GM23338 (cell line): ENCODE measurements at regions not wholly inside any gene's neighbourhood (a gene's known extent, or its start where the extent isn't known, plus 50 kb on each side); places are given as distances from the start of the nearest gene placed in this dataset.

Experiments used
- ATAC-seq: fragments of 200-7000 bp; cut with Tn5 transposase; 3 replicates; pipeline ENCODE4 v1.9.1; 2020
- DNase-seq: peaks from one replicate; pipeline ENCODE4 v3.0.0-alpha.2; 2015; ENCODE audit warnings: low spot score
- H2AFZ ChIP-seq: fragments of 200-600 bp; sonication (generic); 2 replicates; pipeline ENCODE4 v1.8.0; 2016; ENCODE audit warnings: antibody characterized with exemption, mild to moderate bottlenecking, moderate library complexity
- H3F3A ChIP-seq: fragments of 200-600 bp; sonication (generic); replicated peaks from 2 replicates; pipeline ENCODE4 v1.8.0; 2017; ENCODE audit warnings: antibody characterized with exemption, mixed run types, low read depth
- H3K27ac ChIP-seq: fragments of 200-600 bp; sonication (generic); 2 replicates; pipeline ENCODE4 v1.6.1; 2016; ENCODE audit warnings: low read depth
- H3K27me3 ChIP-seq: fragments of 200-600 bp; sonication (generic); 2 replicates; pipeline ENCODE4 v1.8.0; 2016; ENCODE audit warnings: mild to moderate bottlenecking, mixed run types, moderate library complexity; ENCODE audit not compliant: insufficient read depth
- H3K36me3 ChIP-seq: fragments of 200-600 bp; sonication (generic); 2 replicates; pipeline ENCODE4 v1.8.0; 2016; ENCODE audit warnings: mild to moderate bottlenecking; ENCODE audit not compliant: insufficient read depth
- H3K4me1 ChIP-seq: fragments of 200-600 bp; sonication (generic); 2 replicates; pipeline ENCODE4 v1.8.0; 2016; ENCODE audit warnings: mild to moderate bottlenecking, moderate library complexity; ENCODE audit not compliant: insufficient read depth
- H3K4me2 ChIP-seq: fragments of 200-600 bp; sonication (generic); 2 replicates; pipeline ENCODE4 v1.7.1; 2017; ENCODE audit warnings: mixed run types
- H3K4me3 ChIP-seq: fragments of 200-600 bp; sonication (generic); 2 replicates; pipeline ENCODE4 v1.6.1; 2016; ENCODE audit warnings: mixed run types
- H3K79me2 ChIP-seq: fragments of 200-600 bp; sonication (generic); replicated peaks from 2 replicates; pipeline ENCODE4 v1.8.0; 2017; ENCODE audit warnings: mild to moderate bottlenecking; ENCODE audit not compliant: insufficient read depth
- H3K9me2 ChIP-seq: fragments of 200-600 bp; sonication (generic); 2 replicates; pipeline ENCODE4 v1.8.0; 2017; ENCODE audit not compliant: insufficient read depth
- H4K20me1 ChIP-seq: fragments of 200-600 bp; sonication (generic); replicated peaks from 2 replicates; pipeline ENCODE4 v1.8.0; 2017; ENCODE audit warnings: mild to moderate bottlenecking; ENCODE audit not compliant: insufficient read depth
- H3K27ac Mint-ChIP-seq: 2 replicates; pipeline ENCODE4 v1.8.0; 2020; ENCODE audit warnings: inconsistent platforms, mild to moderate bottlenecking, moderate library complexity, mixed read lengths
- H3K27me3 Mint-ChIP-seq: 3 replicates; pipeline ENCODE4 v1.8.0; 2022; ENCODE audit warnings: low read depth, mild to moderate bottlenecking, moderate library complexity, mixed read lengths, inconsistent platforms; ENCODE audit not compliant: insufficient read depth, poor library complexity
- H3K36me3 Mint-ChIP-seq: 3 replicates; pipeline ENCODE4 v1.8.0; 2021; ENCODE audit warnings: low read depth, mild to moderate bottlenecking, inconsistent platforms, moderate library complexity, mixed read lengths
- H3K4me1 Mint-ChIP-seq: 3 replicates; pipeline ENCODE4 v1.8.0; 2020; ENCODE audit warnings: mild to moderate bottlenecking, inconsistent platforms, mixed read lengths
- H3K4me3 Mint-ChIP-seq: 3 replicates; pipeline ENCODE4 v1.8.0; 2021; ENCODE audit warnings: moderate library complexity, mild to moderate bottlenecking, inconsistent platforms, mixed read lengths
- H3K9me3 Mint-ChIP-seq: 3 replicates; pipeline ENCODE4 v1.8.0; 2020; ENCODE audit warnings: moderate library complexity, mild to moderate bottlenecking, inconsistent platforms, mixed read lengths
- CREB1 ChIP-seq: fragments of 250-450 bp; sonication (Bioruptor Pico); IDR thresholded peaks from 2 replicates; pipeline ENCODE4 v1.5.0; 2020; ENCODE audit warnings: low read depth, mild to moderate bottlenecking, moderate library complexity
- EZH2 ChIP-seq: fragments of 200-600 bp; sonication (generic); IDR thresholded peaks from one replicate; pipeline ENCODE4 v1.8.0; 2017; ENCODE audit warnings: antibody characterized with exemption, mild to moderate bottlenecking, low read depth; ENCODE audit not compliant: unreplicated experiment
- EZH2phosphoT487 ChIP-seq: fragments of 200-600 bp; sonication (generic); IDR thresholded peaks from one replicate; pipeline ENCODE4 v1.8.1; 2018; ENCODE audit warnings: antibody characterized with exemption; ENCODE audit not compliant: unreplicated experiment
- JUNB ChIP-seq: IDR thresholded peaks from one replicate; pipeline ENCODE4 v1.6.1; 2016; ENCODE audit warnings: antibody characterized with exemption; ENCODE audit not compliant: unreplicated experiment
- NANOG ChIP-seq: IDR thresholded peaks from 2 replicates; pipeline ENCODE4 v1.6.1; 2016; ENCODE audit warnings: antibody characterized with exemption, borderline replicate concordance
- POLR2AphosphoS5 ChIP-seq: IDR thresholded peaks from 2 replicates; pipeline ENCODE4 v1.6.1; 2016; ENCODE audit warnings: antibody characterized with exemption, low read depth
- STAT1 ChIP-seq: IDR thresholded peaks from one replicate; pipeline ENCODE4 v1.6.1; 2016; ENCODE audit warnings: antibody characterized with exemption; ENCODE audit not compliant: unreplicated experiment
- ZNF114 ChIP-seq: fragments of 250-450 bp; sonication (Bioruptor Pico); IDR thresholded peaks from 2 replicates; pipeline ENCODE4 v1.5.0; 2020; ENCODE audit warnings: mild to moderate bottlenecking, moderate library complexity
- ZNF331 ChIP-seq: fragments of 250-450 bp; sonication (Bioruptor Pico); IDR thresholded peaks from 2 replicates; pipeline ENCODE4 v1.5.0; 2020; ENCODE audit warnings: low read depth, mild to moderate bottlenecking, moderate library complexity
- TF ChIP-seq, protein P1 (sequence below), 2 experiments: fragments of 200-600 bp in 1 of 2; sonication (generic) in 1 of 2; conservative IDR thresholded peaks; 2 replicates each; pipeline versions ENCODE4 v1.5.1 to v1.6.1; 2016 to 2017; ENCODE audit warnings: antibody characterized with exemption in 2 of 2, low read depth in 2 of 2, mild to moderate bottlenecking in 2 of 2, moderate library complexity in 1 of 2
- TF ChIP-seq, protein P2 (sequence below): IDR thresholded peaks from one replicate; pipeline ENCODE4 v1.6.1; 2018; ENCODE audit warnings: antibody characterized with exemption; ENCODE audit not compliant: unreplicated experiment
- TF ChIP-seq, protein P3 (sequence below): IDR thresholded peaks from 2 replicates; pipeline ENCODE4 v1.6.1; 2016; ENCODE audit warnings: antibody characterized with exemption
- TF ChIP-seq, protein P4 (sequence below): fragments of 250-450 bp; sonication (Bioruptor Pico); IDR thresholded peaks from 2 replicates; pipeline ENCODE4 v1.5.0; 2020; ENCODE audit warnings: mild to moderate bottlenecking, moderate library complexity

DNA sequence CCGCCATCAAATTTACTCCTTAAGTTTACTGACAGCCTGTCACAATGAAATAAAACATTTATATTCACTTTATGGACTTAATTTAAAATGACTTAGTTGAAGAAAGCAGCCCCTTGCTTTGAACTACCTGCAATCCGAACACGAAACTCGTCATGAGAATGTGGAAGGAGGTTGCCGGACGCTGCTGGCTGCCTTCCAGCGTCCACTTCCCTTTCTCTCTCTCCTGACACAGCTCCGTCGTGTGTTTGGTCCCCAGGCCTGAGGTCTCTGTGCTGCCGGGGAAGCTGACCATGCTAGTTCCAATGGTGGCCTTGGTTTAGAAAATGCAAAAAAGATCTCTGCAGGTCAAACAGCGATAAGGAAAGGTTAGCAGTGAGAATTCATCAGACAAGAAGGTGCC lies 519.7 kb downstream of the CDH26 start:
- Histone ChIP-seq H3K4me2 (no peak overlapping the region), H3K9me2 (no peaks in the 10 kb centered on the region), H4K20me1 (no peaks in the 10 kb centered on the region), H3K4me3 (no peak overlapping the region), H2AFZ (no peak overlapping the region), H3K27ac (no peak overlapping the region), H3K36me3 (no peaks in the 10 kb centered on the region; the same call in 1 of the 2 replicates), H3K79me2 (no peaks in the 10 kb centered on the region), H3K4me1 (peaks cover 4% of the 10 kb centered on the region; the same call in 1 of the 2 replicates), H3K27me3 (no peaks in the 10 kb centered on the region), H3F3A (no peaks in the 10 kb centered on the region)
- Mint-ChIP-seq H3K9me3 (peaks cover 2% of the 10 kb centered on the region; the same call in 1 of the 3 replicates), H3K4me1 (peaks cover 41% of the 10 kb centered on the region), H3K4me3 (no peak overlapping the region), H3K27ac (no peak overlapping the region), H3K27me3 (peaks cover 21% of the 10 kb centered on the region), H3K36me3 (no peaks in the 10 kb centered on the region)
- TF ChIP-seq EZH2 (no peak), CREB1 (CRISPR knock-in tag) (no peak), STAT1 (no peak), NANOG (no peak), ZNF331 (CRISPR knock-in tag) (no peak), POLR2AphosphoS5 (no peak), EZH2phosphoT487 (no peak), JUNB (no peak), ZNF114 (CRISPR knock-in tag) (no peak)
- TF ChIP-seq, protein P1, sequence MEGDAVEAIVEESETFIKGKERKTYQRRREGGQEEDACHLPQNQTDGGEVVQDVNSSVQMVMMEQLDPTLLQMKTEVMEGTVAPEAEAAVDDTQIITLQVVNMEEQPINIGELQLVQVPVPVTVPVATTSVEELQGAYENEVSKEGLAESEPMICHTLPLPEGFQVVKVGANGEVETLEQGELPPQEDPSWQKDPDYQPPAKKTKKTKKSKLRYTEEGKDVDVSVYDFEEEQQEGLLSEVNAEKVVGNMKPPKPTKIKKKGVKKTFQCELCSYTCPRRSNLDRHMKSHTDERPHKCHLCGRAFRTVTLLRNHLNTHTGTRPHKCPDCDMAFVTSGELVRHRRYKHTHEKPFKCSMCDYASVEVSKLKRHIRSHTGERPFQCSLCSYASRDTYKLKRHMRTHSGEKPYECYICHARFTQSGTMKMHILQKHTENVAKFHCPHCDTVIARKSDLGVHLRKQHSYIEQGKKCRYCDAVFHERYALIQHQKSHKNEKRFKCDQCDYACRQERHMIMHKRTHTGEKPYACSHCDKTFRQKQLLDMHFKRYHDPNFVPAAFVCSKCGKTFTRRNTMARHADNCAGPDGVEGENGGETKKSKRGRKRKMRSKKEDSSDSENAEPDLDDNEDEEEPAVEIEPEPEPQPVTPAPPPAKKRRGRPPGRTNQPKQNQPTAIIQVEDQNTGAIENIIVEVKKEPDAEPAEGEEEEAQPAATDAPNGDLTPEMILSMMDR (conservative IDR thresholded peaks at IDR 0.05; ENCODE audit: low read depth in 2 of 2) = no peak
- TF ChIP-seq, protein P2, sequence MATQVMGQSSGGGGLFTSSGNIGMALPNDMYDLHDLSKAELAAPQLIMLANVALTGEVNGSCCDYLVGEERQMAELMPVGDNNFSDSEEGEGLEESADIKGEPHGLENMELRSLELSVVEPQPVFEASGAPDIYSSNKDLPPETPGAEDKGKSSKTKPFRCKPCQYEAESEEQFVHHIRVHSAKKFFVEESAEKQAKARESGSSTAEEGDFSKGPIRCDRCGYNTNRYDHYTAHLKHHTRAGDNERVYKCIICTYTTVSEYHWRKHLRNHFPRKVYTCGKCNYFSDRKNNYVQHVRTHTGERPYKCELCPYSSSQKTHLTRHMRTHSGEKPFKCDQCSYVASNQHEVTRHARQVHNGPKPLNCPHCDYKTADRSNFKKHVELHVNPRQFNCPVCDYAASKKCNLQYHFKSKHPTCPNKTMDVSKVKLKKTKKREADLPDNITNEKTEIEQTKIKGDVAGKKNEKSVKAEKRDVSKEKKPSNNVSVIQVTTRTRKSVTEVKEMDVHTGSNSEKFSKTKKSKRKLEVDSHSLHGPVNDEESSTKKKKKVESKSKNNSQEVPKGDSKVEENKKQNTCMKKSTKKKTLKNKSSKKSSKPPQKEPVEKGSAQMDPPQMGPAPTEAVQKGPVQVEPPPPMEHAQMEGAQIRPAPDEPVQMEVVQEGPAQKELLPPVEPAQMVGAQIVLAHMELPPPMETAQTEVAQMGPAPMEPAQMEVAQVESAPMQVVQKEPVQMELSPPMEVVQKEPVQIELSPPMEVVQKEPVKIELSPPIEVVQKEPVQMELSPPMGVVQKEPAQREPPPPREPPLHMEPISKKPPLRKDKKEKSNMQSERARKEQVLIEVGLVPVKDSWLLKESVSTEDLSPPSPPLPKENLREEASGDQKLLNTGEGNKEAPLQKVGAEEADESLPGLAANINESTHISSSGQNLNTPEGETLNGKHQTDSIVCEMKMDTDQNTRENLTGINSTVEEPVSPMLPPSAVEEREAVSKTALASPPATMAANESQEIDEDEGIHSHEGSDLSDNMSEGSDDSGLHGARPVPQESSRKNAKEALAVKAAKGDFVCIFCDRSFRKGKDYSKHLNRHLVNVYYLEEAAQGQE = no peak
- TF ChIP-seq, protein P3, sequence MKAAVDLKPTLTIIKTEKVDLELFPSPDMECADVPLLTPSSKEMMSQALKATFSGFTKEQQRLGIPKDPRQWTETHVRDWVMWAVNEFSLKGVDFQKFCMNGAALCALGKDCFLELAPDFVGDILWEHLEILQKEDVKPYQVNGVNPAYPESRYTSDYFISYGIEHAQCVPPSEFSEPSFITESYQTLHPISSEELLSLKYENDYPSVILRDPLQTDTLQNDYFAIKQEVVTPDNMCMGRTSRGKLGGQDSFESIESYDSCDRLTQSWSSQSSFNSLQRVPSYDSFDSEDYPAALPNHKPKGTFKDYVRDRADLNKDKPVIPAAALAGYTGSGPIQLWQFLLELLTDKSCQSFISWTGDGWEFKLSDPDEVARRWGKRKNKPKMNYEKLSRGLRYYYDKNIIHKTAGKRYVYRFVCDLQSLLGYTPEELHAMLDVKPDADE = no peak
- TF ChIP-seq, protein P4, sequence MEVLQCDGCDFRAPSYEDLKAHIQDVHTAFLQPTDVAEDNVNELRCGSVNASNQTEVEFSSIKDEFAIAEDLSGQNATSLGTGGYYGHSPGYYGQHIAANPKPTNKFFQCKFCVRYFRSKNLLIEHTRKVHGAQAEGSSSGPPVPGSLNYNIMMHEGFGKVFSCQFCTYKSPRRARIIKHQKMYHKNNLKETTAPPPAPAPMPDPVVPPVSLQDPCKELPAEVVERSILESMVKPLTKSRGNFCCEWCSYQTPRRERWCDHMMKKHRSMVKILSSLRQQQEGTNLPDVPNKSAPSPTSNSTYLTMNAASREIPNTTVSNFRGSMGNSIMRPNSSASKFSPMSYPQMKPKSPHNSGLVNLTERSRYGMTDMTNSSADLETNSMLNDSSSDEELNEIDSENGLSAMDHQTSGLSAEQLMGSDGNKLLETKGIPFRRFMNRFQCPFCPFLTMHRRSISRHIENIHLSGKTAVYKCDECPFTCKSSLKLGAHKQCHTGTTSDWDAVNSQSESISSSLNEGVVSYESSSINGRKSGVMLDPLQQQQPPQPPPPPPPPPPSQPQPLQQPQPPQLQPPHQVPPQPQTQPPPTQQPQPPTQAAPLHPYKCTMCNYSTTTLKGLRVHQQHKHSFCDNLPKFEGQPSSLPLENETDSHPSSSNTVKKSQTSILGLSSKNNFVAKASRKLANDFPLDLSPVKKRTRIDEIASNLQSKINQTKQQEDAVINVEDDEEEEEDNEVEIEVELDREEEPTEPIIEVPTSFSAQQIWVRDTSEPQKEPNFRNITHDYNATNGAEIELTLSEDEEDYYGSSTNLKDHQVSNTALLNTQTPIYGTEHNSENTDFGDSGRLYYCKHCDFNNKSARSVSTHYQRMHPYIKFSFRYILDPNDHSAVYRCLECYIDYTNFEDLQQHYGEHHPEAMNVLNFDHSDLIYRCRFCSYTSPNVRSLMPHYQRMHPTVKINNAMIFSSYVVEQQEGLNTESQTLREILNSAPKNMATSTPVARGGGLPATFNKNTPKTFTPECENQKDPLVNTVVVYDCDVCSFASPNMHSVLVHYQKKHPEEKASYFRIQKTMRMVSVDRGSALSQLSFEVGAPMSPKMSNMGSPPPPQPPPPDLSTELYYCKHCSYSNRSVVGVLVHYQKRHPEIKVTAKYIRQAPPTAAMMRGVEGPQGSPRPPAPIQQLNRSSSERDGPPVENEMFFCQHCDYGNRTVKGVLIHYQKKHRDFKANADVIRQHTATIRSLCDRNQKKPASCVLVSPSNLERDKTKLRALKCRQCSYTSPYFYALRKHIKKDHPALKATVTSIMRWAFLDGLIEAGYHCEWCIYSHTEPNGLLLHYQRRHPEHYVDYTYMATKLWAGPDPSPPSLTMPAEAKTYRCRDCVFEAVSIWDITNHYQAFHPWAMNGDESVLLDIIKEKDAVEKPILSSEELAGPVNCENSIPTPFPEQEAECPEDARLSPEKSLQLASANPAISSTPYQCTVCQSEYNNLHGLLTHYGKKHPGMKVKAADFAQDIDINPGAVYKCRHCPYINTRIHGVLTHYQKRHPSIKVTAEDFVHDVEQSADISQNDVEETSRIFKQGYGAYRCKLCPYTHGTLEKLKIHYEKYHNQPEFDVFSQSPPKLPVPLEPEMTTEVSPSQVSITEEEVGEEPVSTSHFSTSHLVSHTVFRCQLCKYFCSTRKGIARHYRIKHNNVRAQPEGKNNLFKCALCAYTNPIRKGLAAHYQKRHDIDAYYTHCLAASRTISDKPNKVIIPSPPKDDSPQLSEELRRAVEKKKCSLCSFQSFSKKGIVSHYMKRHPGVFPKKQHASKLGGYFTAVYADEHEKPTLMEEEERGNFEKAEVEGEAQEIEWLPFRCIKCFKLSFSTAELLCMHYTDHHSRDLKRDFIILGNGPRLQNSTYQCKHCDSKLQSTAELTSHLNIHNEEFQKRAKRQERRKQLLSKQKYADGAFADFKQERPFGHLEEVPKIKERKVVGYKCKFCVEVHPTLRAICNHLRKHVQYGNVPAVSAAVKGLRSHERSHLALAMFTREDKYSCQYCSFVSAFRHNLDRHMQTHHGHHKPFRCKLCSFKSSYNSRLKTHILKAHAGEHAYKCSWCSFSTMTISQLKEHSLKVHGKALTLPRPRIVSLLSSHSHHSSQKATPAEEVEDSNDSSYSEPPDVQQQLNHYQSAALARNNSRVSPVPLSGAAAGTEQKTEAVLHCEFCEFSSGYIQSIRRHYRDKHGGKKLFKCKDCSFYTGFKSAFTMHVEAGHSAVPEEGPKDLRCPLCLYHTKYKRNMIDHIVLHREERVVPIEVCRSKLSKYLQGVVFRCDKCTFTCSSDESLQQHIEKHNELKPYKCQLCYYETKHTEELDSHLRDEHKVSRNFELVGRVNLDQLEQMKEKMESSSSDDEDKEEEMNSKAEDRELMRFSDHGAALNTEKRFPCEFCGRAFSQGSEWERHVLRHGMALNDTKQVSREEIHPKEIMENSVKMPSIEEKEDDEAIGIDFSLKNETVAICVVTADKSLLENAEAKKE (CRISPR knock-in tag) = no peak
- DNase-seq (no peak), ATAC-seq (no peak)
